ENCODE measurements at regions not wholly inside any gene's neighbourhood (a gene's known extent, or its start where the extent isn't known, plus 50 kb on each side); places are given as distances from the start of the nearest gene placed in this dataset.

DNA sequence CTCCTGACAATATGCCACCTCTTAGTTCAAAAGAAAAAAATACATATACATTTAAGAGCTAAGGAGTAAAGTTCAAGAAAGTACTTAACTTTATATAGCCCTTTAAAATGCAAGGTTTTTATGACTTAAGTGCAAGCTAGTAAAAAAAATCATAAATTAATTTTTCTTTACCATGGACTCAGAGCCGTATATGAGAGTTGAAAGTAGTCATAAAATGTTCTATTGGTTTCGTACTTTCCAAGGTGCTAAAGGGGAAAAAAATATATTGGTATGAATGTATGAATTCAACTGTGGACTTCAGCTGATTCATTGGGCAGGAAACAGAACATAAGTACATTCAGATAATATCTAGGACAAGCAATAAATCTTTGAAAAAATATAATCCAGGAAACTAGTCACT is 869.8 kb upstream of the AGA start:
- TF ChIP-seq, protein P1, sequence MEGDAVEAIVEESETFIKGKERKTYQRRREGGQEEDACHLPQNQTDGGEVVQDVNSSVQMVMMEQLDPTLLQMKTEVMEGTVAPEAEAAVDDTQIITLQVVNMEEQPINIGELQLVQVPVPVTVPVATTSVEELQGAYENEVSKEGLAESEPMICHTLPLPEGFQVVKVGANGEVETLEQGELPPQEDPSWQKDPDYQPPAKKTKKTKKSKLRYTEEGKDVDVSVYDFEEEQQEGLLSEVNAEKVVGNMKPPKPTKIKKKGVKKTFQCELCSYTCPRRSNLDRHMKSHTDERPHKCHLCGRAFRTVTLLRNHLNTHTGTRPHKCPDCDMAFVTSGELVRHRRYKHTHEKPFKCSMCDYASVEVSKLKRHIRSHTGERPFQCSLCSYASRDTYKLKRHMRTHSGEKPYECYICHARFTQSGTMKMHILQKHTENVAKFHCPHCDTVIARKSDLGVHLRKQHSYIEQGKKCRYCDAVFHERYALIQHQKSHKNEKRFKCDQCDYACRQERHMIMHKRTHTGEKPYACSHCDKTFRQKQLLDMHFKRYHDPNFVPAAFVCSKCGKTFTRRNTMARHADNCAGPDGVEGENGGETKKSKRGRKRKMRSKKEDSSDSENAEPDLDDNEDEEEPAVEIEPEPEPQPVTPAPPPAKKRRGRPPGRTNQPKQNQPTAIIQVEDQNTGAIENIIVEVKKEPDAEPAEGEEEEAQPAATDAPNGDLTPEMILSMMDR (IDR thresholded peaks at IDR 0.05; ENCODE audit: low read length): no peak
- TF ChIP-seq EZH2 (optimal IDR thresholded peaks at IDR 0.05; ENCODE audit: low read depth, low read length) (no peak), EZH2phosphoT487 (IDR thresholded peaks at IDR 0.05; ENCODE audit: low read length) (no peak)

All from MM.1S (cell line).